IMR-90 (cell line): ENCODE measurements at regions not wholly inside any gene's neighbourhood (a gene's known extent, or its start where the extent isn't known, plus 50 kb on each side); places are given as distances from the start of the nearest gene placed in this dataset.

Experiments
- ATAC-seq: fragments of 200-7000 bp; cut with Tn5 transposase; 2 replicates; pipeline ENCODE4 v1.9.1; 2020; ENCODE audit warnings: low read depth, mild to moderate bottlenecking, moderate library complexity
- BruUV-seq: library from RNA; stranded (reverse); fragments of 400-500 nt; replicated peaks from 2 replicates; lab custom pipeline; 2021; lab: Mats Ljungman, UMichigan
- CTCF ChIA-PET: fragments of 300-600 bp; formaldehyde crosslinking; extraction: SDS; loops from one replicate; lab custom pipeline; 2021; ENCODE audit warnings: antibody characterized with exemption; lab: Yijun Ruan, JAX
- POLR2A ChIA-PET: fragments of 300-600 bp; sonication (Branson Sonifier 250); formaldehyde crosslinking; loops from one replicate; lab custom pipeline; 2022; ENCODE audit warnings: antibody characterized with exemption; ENCODE audit not compliant: unreplicated experiment; lab: Charles Lee
- DNase-seq: peaks from one replicate; pipeline ENCODE4 v3.0.0; 2013
- H2AFZ ChIP-seq: replicated peaks from 2 replicates; pipeline ENCODE3; 2013; ENCODE audit warnings: low read length, mild to moderate bottlenecking; ENCODE audit not compliant: poor library complexity
- H2AK5ac ChIP-seq: 2 replicates; pipeline ENCODE4 v1.6.1; 2013; ENCODE audit warnings: low read depth, low read length, inconsistent platforms
- H2AK9ac ChIP-seq: replicated peaks from 2 replicates; pipeline ENCODE3; 2013; ENCODE audit warnings: mild to moderate bottlenecking, low read depth, low read length, moderate library complexity; ENCODE audit not compliant: poor library complexity
- H2BK120ac ChIP-seq: 2 replicates; pipeline ENCODE4 v1.6.1; 2013; ENCODE audit warnings: low read depth, low read length, inconsistent platforms
- H2BK15ac ChIP-seq: 3 replicates; pipeline ENCODE4 v1.6.1; 2013; ENCODE audit warnings: low read depth, low read length, inconsistent platforms
- H2BK20ac ChIP-seq: 2 replicates; pipeline ENCODE4 v1.6.1; 2013; ENCODE audit warnings: low read depth, mild to moderate bottlenecking, inconsistent platforms, low read length, moderate library complexity
- H2BK5ac ChIP-seq: 2 replicates; pipeline ENCODE4 v1.6.1; 2013; ENCODE audit warnings: mild to moderate bottlenecking, low read depth, low read length, inconsistent platforms; ENCODE audit not compliant: poor library complexity, severe bottlenecking
- H3K14ac ChIP-seq: replicated peaks from 2 replicates; pipeline ENCODE4 v1.6.1; 2013; ENCODE audit warnings: low read depth, low read length, inconsistent platforms
- H3K18ac ChIP-seq: 2 replicates; pipeline ENCODE4 v1.6.1; 2013; ENCODE audit warnings: low read depth, low read length, control low read depth
- H3K23ac ChIP-seq: 2 replicates; pipeline ENCODE4 v1.6.1; 2013; ENCODE audit warnings: low read depth, low read length, inconsistent platforms
- H3K27ac ChIP-seq: 2 replicates; pipeline ENCODE4 v1.5.1; 2013; ENCODE audit warnings: mild to moderate bottlenecking, control low read depth, low read length; ENCODE audit not compliant: insufficient read depth
- H3K27me3 ChIP-seq: 2 replicates; pipeline ENCODE4 v1.6.1; 2013; ENCODE audit warnings: low read length; ENCODE audit not compliant: control insufficient read depth, insufficient read depth
- H3K36me3 ChIP-seq: 2 replicates; pipeline ENCODE4 v1.6.1; 2013; ENCODE audit warnings: low read length, mixed read lengths; ENCODE audit not compliant: control insufficient read depth, insufficient read depth
- H3K4ac ChIP-seq: 2 replicates; pipeline ENCODE4 v1.6.1; 2013; ENCODE audit warnings: low read depth, low read length, inconsistent platforms
- H3K4me1 ChIP-seq: 2 replicates; pipeline ENCODE4 v1.6.1; 2013; ENCODE audit warnings: low read length, mixed read lengths; ENCODE audit not compliant: control insufficient read depth, insufficient read depth
- H3K4me2 ChIP-seq: 2 replicates; pipeline ENCODE4 v1.6.1; 2013; ENCODE audit warnings: low read depth, mild to moderate bottlenecking, control low read depth, low read length, moderate library complexity
- H3K4me3 ChIP-seq: 2 replicates; pipeline ENCODE4 v1.5.1; 2013; ENCODE audit warnings: low read depth, mild to moderate bottlenecking, control low read depth, low read length, moderate library complexity; ENCODE audit not compliant: insufficient read depth
- H3K56ac ChIP-seq: 2 replicates; pipeline ENCODE4 v1.6.1; 2013; ENCODE audit warnings: low read length, inconsistent platforms; ENCODE audit not compliant: insufficient read depth; ENCODE audit errors: extremely low read depth
- H3K79me1 ChIP-seq, 2 experiments: 2 replicates each; pipeline ENCODE4 v1.6.1; 2013; ENCODE audit warnings: low read length in 2 of 2, inconsistent platforms in 1 of 2, low read depth in 1 of 2
- H3K9ac ChIP-seq: 2 replicates; pipeline ENCODE4 v1.6.1; 2013; ENCODE audit warnings: low read depth, low read length, control low read depth
- H3K9me1 ChIP-seq: 2 replicates; pipeline ENCODE4 v1.6.1; 2013; ENCODE audit warnings: low read length, inconsistent platforms; ENCODE audit not compliant: insufficient read depth
- H3K9me3 ChIP-seq: 2 replicates; pipeline ENCODE4 v1.6.1; 2013; ENCODE audit warnings: low read length; ENCODE audit not compliant: control insufficient read depth, insufficient read depth
- H4K20me1 ChIP-seq: 2 replicates; pipeline ENCODE4 v1.6.1; 2013; ENCODE audit warnings: low read length, inconsistent platforms; ENCODE audit not compliant: insufficient read depth
- H4K5ac ChIP-seq: 2 replicates; pipeline ENCODE4 v1.6.1; 2013; ENCODE audit warnings: mild to moderate bottlenecking, low read depth, low read length, control low read depth
- H4K8ac ChIP-seq, 2 experiments: 2 replicates each; pipeline ENCODE4 v1.6.1; 2013; ENCODE audit warnings: low read depth in 2 of 2, low read length in 2 of 2, control low read depth in 1 of 2, inconsistent platforms in 1 of 2
- H4K91ac ChIP-seq: 2 replicates; pipeline ENCODE4 v1.6.1; 2013; ENCODE audit warnings: low read depth, low read length, inconsistent platforms; ENCODE audit not compliant: insufficient read depth
- BHLHE40 ChIP-seq: fragments of 150-350 bp; IDR thresholded peaks from 2 replicates; pipeline ENCODE4 v1.6.1; 2016; ENCODE audit warnings: mild to moderate bottlenecking, low read depth, low read length
- CEBPB ChIP-seq: IDR thresholded peaks from 2 replicates; pipeline ENCODE4 v1.6.1; 2012; ENCODE audit warnings: low read depth, low read length, improper control_type of control experiment
- CHD1 ChIP-seq: IDR thresholded peaks from 2 replicates; pipeline ENCODE4 v1.6.1; 2012; ENCODE audit warnings: low read depth, low read length, improper control_type of control experiment
- CTCF ChIP-seq: conservative IDR thresholded peaks from 2 replicates; pipeline ENCODE4 v1.5.1; 2012; ENCODE audit warnings: mild to moderate bottlenecking, low read depth, low read length, improper control_type of control experiment
- ELK1 ChIP-seq: fragments of 150-350 bp; IDR thresholded peaks from 2 replicates; pipeline ENCODE4 v1.6.1; 2016; ENCODE audit warnings: low read depth, mild to moderate bottlenecking, low read length, moderate library complexity, borderline replicate concordance
- FOS ChIP-seq: fragments of 150-350 bp; IDR thresholded peaks from 2 replicates; pipeline ENCODE4 v1.6.1; 2016; ENCODE audit warnings: low read depth, low read length
- MAFK ChIP-seq: IDR thresholded peaks from 2 replicates; pipeline ENCODE4 v1.6.1; 2012; ENCODE audit warnings: low read depth, low read length, improper control_type of control experiment
- MAZ ChIP-seq: IDR thresholded peaks from 2 replicates; pipeline ENCODE4 v1.6.1; 2012; ENCODE audit warnings: low read depth, mild to moderate bottlenecking, low read length, improper control_type of control experiment, moderate library complexity, borderline replicate concordance
- MXI1 ChIP-seq: IDR thresholded peaks from 2 replicates; pipeline ENCODE4 v1.6.1; 2012; ENCODE audit warnings: low read depth, mild to moderate bottlenecking, low read length, moderate library complexity, borderline replicate concordance
- NFE2L2 ChIP-seq: fragments of 150-350 bp; IDR thresholded peaks from 2 replicates; pipeline ENCODE4 v1.6.1; 2016; ENCODE audit warnings: low read depth, mild to moderate bottlenecking, low read length
- POLR2A ChIP-seq: IDR thresholded peaks from 2 replicates; pipeline ENCODE4 v1.6.1; 2012; ENCODE audit warnings: mild to moderate bottlenecking, low read depth, low read length
- RAD21 ChIP-seq: IDR thresholded peaks from 2 replicates; pipeline ENCODE4 v1.6.1; 2012; ENCODE audit warnings: low read length, improper control_type of control experiment
- RCOR1 ChIP-seq: IDR thresholded peaks from 2 replicates; pipeline ENCODE4 v1.6.1; 2012; ENCODE audit warnings: mild to moderate bottlenecking, low read length, improper control_type of control experiment; ENCODE audit not compliant: insufficient replicate concordance
- RFX5 ChIP-seq: IDR thresholded peaks from 2 replicates; pipeline ENCODE4 v1.8.0; 2012; ENCODE audit warnings: low read depth, mild to moderate bottlenecking, low read length, moderate library complexity
- SMC3 ChIP-seq: fragments of 150-350 bp; IDR thresholded peaks from 2 replicates; pipeline ENCODE4 v1.6.1; 2016; ENCODE audit warnings: low read depth, mild to moderate bottlenecking, antibody characterized with exemption, low read length, moderate library complexity
- USF2 ChIP-seq: fragments of 150-350 bp; IDR thresholded peaks from 2 replicates; pipeline ENCODE4 v1.6.1; 2017; ENCODE audit warnings: mild to moderate bottlenecking, antibody characterized with exemption, low read length, low read depth
- WGBS, 2 experiments: methylation state at CpG; one replicate each; pipeline versions ENCODE4 v1.1.5 to v1.1.7; 2013; ENCODE audit warnings: missing lambda C conversion rate in 2 of 2; ENCODE audit not compliant: insufficient read length in 1 of 2; ENCODE audit errors: extremely low coverage in 2 of 2; 5-methylcytosine and 5-hydroxymethylcytosine counted together
- dilution Hi-C: fragments of 300-500 bp; cut with HindIII; formaldehyde crosslinking; loops from one replicate; pipeline ENCODE4 v1.14.3; 2018; ENCODE audit warnings: low sequenced_read_pairs; ENCODE audit not compliant: unreplicated experiment
- in situ Hi-C: fragments of 300-500 bp; cut with MboI; formaldehyde crosslinking; loops from 3 replicates; pipeline ENCODE4 v1.14.3; 2019; ENCODE audit warnings: low sequenced_read_pairs, inconsistent platforms, mixed read lengths
- intact Hi-C: fragments of 100-400 bp; cut with micrococcal nuclease; formaldehyde crosslinking; loops from 2 replicates; pipeline ENCODE4 v1.10.0; 2022

GRCh38 chr4:154015578-154015977 is 226.7 kb upstream of the SFRP2 start:
- TF ChIP-seq CTCF = no peak
- TF ChIP-seq MXI1 = no peak
- TF ChIP-seq CEBPB = no peak
- no peak for TF ChIP-seq BHLHE40
- TF ChIP-seq POLR2A = no peak
- TF ChIP-seq MAZ = no peak
- no peak for TF ChIP-seq MAFK
- TF ChIP-seq RAD21 = no peak
- TF ChIP-seq RFX5 = no peak
- TF ChIP-seq ELK1 = no peak
- TF ChIP-seq FOS = no peak
- no peak for TF ChIP-seq CHD1
- TF ChIP-seq SMC3 = no peak
- no peak for TF ChIP-seq RCOR1
- TF ChIP-seq NFE2L2 = no peak
- TF ChIP-seq USF2 = no peak
- no peak overlapping the region for H3K27ac ChIP-seq
- H3K9ac ChIP-seq = no peak overlapping the region
- H3K4me3 ChIP-seq = no peak overlapping the region
- ChIA-PET CTCF (interaction anchor here (0.6 kb wide), 1 partner anchor 542 kb away, joined by 4 read pairs; no protein-coding TSS in a partner anchor), POLR2A (no interaction called here)
- no peak overlapping the region for H2AK9ac ChIP-seq
- no peak overlapping the region for H3K4ac ChIP-seq
- ATAC-seq (no peak), DNase-seq (no peak)
- intact Hi-C loops (no loop called here), in situ Hi-C loops (no loop called here), dilution Hi-C loops (no loop called here)
- H3K27me3 ChIP-seq = no peaks in the 10 kb centered on the region
- H3K4me1 ChIP-seq = no peaks in the 10 kb centered on the region
- no TSS peak for BruUV-seq
- H4K91ac ChIP-seq = no peak overlapping the region
- no peak overlapping the region for H3K56ac ChIP-seq
- H3K36me3 ChIP-seq = no peaks in the 10 kb centered on the region
- no peak overlapping the region for H4K8ac ChIP-seq
- no peaks in the 10 kb centered on the region for H3K9me1 ChIP-seq
- H3K23ac ChIP-seq = no peak overlapping the region
- no peak overlapping the region for H4K5ac ChIP-seq
- H3K79me1 ChIP-seq = no peaks in the 10 kb centered on the region
- peaks cover 6% of the 10 kb centered on the region for H3K9me3 ChIP-seq
- no peak overlapping the region for H2AK5ac ChIP-seq
- no peak overlapping the region for H2BK120ac ChIP-seq
- no CpG with 5 or more reads among the region's 3 CpGs for WGBS, 2 experiments
- H3K4me2 ChIP-seq = no peak overlapping the region
- no peak overlapping the region for H2BK20ac ChIP-seq
- H4K20me1 ChIP-seq = no peaks in the 10 kb centered on the region
- no peak overlapping the region for H3K14ac ChIP-seq
- H2AFZ ChIP-seq = no peak overlapping the region
- H3K18ac ChIP-seq = no peak overlapping the region
- H2BK5ac ChIP-seq = no peak overlapping the region
- H2BK15ac ChIP-seq = no peak overlapping the region
